H1 (cell line): ENCODE measurements at regions not wholly inside any gene's neighbourhood (a gene's known extent, or its start where the extent isn't known, plus 50 kb on each side); places are given as distances from the start of the nearest gene placed in this dataset.

Source experiments
- JUND ChIP-seq: IDR thresholded peaks from 2 replicates; pipeline ENCODE4 v1.6.1; 2011; ENCODE audit warnings: mild to moderate bottlenecking, improper control_type of control experiment, low read length
- SIN3A ChIP-seq, 2 experiments: IDR thresholded peaks in 1 of 2; conservative IDR thresholded peaks in 1 of 2; 2 replicates each; pipeline ENCODE4 v1.6.1; 2011 to 2012; ENCODE audit warnings: low read length in 2 of 2, improper control_type of control experiment in 1 of 2, low read depth in 1 of 2, mild to moderate bottlenecking in 1 of 2

GRCh38 chr18:47709556-47709955, 220.9 kb downstream of the SMAD2 start (continued):
- TF ChIP-seq JUND (no peak), SIN3A (conservative IDR thresholded peaks at IDR 0.05 in 1 of 2, IDR thresholded peaks at IDR 0.05 in 1 of 2; ENCODE audit: low read depth in 1 of 2, low read length in 2 of 2) (no peak)
